Gastrocnemius medialis (tissue), 4 donors: ENCODE measurements at regions not wholly inside any gene's neighbourhood (a gene's known extent, or its start where the extent isn't known, plus 50 kb on each side); places are given as distances from the start of the nearest gene placed in this dataset.

Experiments
- POLR2A ChIP-seq, 2 donors: fragments of 450-650 bp; IDR thresholded peaks; one replicate each; pipeline ENCODE4 v1.6.1; 2017; ENCODE audit warnings: antibody characterized with exemption in 2 of 2, mild to moderate bottlenecking in 2 of 2, moderate library complexity in 2 of 2
- TF ChIP-seq, protein P1 (sequence below), 5 experiments: fragments of 450-650 bp in 3 of 5; fragments of 200-600 bp in 2 of 5; sonication (generic) in 2 of 5; IDR thresholded peaks in 4 of 5; conservative IDR thresholded peaks in 1 of 5; 1 replicate in 4 of 5; 2 replicates in 1 of 5; pipeline ENCODE4 v1.5.1; 2016 to 2019; ENCODE audit warnings: antibody characterized with exemption in 5 of 5, mild to moderate bottlenecking in 3 of 5, moderate library complexity in 3 of 5

DNA sequence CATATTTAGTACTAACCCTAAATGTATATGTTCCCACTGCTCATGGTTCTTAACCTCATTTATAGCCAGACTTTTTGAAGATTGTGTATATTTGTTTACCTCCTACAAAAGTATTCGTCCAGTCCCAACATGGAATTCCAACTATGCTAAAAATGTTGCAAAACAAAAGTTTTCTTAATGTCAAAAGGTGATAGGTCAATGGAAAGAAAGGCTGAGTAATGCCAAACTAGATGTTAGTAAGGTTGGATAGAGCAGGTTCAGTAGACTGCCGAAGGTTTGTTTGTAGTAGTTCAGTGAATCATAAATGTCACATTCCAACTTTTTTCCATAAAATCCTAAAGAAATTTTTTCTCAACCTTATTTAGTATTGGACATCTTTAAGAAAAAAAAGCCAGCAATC lies 874.5 kb downstream of the FLRT2 start:
- TF ChIP-seq, protein P1, sequence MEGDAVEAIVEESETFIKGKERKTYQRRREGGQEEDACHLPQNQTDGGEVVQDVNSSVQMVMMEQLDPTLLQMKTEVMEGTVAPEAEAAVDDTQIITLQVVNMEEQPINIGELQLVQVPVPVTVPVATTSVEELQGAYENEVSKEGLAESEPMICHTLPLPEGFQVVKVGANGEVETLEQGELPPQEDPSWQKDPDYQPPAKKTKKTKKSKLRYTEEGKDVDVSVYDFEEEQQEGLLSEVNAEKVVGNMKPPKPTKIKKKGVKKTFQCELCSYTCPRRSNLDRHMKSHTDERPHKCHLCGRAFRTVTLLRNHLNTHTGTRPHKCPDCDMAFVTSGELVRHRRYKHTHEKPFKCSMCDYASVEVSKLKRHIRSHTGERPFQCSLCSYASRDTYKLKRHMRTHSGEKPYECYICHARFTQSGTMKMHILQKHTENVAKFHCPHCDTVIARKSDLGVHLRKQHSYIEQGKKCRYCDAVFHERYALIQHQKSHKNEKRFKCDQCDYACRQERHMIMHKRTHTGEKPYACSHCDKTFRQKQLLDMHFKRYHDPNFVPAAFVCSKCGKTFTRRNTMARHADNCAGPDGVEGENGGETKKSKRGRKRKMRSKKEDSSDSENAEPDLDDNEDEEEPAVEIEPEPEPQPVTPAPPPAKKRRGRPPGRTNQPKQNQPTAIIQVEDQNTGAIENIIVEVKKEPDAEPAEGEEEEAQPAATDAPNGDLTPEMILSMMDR (IDR thresholded peaks at IDR 0.05 in 4 of 5, conservative IDR thresholded peaks at IDR 0.05 in 1 of 5): no peak
- TF ChIP-seq POLR2A (IDR thresholded peaks at IDR 0.05): no peak
